Nephron (organoid): ENCODE measurements at regions not wholly inside any gene's neighbourhood (a gene's known extent, or its start where the extent isn't known, plus 50 kb on each side); places are given as distances from the start of the nearest gene placed in this dataset.

ENCODE experiments used
- H3K27ac Mint-ChIP-seq, 3 experiments: 2 replicates each; pipeline ENCODE4 v1.8.0; 2020; ENCODE audit warnings: mixed read lengths in 3 of 3, mild to moderate bottlenecking in 2 of 3, moderate library complexity in 1 of 3
- H3K27me3 Mint-ChIP-seq: 2 replicates; pipeline ENCODE4 v1.8.0; 2021; ENCODE audit warnings: low read depth, mild to moderate bottlenecking, moderate library complexity, mixed read lengths
- H3K36me3 Mint-ChIP-seq: 2 replicates; pipeline ENCODE4 v1.8.0; 2020; ENCODE audit warnings: low read depth, mixed read lengths
- H3K4me1 Mint-ChIP-seq: 2 replicates; pipeline ENCODE4 v1.8.0; 2020; ENCODE audit warnings: mixed read lengths
- H3K4me3 Mint-ChIP-seq, 3 experiments: 2 replicates each; pipeline ENCODE4 v1.8.0; 2020; ENCODE audit warnings: mild to moderate bottlenecking in 3 of 3, mixed read lengths in 3 of 3, moderate library complexity in 2 of 3
- H3K9me3 Mint-ChIP-seq: 2 replicates; pipeline ENCODE4 v1.8.0; 2020; ENCODE audit warnings: mixed read lengths
- TF ChIP-seq, protein P1 (sequence below), 3 experiments: fragments of 200-600 bp; sonication (generic); IDR thresholded peaks; one replicate each; pipeline ENCODE4 v1.5.0; 2021; ENCODE audit warnings: antibody characterized with exemption in 3 of 3; ENCODE audit not compliant: unreplicated experiment in 3 of 3

DNA sequence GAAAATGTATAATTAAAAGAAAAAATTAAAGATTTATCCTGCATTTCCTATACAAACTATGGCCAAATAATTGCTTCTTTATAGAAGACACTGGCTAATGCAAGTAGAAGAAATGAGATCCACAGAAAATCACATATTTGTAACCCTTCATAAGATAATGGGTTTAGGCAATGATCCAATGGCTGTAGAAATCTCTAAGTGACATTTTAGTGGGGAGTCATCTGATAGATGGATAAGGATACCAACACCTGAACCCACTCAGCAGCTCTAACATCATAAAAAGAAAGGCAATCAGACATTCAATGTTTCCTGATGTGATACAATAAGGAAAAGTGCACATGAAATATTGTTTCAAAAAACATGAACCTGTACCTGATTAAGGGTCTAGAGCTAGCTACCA lies 297.5 kb downstream of the CXCL12 start:
- TF ChIP-seq, protein P1, sequence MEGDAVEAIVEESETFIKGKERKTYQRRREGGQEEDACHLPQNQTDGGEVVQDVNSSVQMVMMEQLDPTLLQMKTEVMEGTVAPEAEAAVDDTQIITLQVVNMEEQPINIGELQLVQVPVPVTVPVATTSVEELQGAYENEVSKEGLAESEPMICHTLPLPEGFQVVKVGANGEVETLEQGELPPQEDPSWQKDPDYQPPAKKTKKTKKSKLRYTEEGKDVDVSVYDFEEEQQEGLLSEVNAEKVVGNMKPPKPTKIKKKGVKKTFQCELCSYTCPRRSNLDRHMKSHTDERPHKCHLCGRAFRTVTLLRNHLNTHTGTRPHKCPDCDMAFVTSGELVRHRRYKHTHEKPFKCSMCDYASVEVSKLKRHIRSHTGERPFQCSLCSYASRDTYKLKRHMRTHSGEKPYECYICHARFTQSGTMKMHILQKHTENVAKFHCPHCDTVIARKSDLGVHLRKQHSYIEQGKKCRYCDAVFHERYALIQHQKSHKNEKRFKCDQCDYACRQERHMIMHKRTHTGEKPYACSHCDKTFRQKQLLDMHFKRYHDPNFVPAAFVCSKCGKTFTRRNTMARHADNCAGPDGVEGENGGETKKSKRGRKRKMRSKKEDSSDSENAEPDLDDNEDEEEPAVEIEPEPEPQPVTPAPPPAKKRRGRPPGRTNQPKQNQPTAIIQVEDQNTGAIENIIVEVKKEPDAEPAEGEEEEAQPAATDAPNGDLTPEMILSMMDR (IDR thresholded peaks at IDR 0.05; ENCODE audit: unreplicated experiment in 3 of 3): no peak
- Mint-ChIP-seq H3K4me3 (no peak overlapping the region), H3K36me3 (no peaks in the 10 kb centered on the region), H3K4me1 (no peaks in the 10 kb centered on the region), H3K9me3 (peaks cover 27% of the 10 kb centered on the region), H3K27me3 (no peaks in the 10 kb centered on the region), H3K27ac (no peak overlapping the region)

DNA sequence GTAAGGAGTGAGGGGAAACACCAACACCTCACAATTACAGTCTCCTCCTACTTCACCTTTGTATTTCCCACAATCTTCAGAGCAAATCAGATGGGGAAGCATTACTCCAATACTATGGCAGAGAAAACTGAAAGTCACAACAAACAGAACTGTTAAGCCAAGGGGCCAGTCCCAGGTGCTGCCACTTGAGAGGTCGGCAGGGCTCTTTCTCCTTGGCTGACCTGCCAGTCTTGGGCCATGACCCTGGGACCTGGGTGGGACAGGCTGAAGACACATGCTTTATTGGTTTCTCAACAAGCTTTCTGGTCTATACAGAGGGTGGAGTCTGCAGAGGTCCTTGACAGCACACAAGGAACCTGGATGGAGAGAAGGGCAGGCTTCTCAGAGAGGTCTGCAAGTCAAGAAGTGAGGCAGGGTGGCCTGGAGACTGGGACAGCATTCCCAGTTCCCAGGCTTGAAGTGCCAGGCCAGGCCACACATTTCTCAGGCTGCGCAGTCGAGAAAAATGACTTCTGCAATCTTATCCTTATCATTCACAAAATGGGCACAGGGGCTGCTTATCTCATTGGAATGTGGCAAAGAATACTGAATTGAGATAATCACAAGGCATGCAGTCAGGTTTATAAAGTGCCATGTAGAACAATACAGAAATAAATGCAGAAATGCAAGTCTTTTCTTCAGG lies 301.0 kb downstream of the CXCL12 start:
- TF ChIP-seq, protein P1 (IDR thresholded peaks at IDR 0.05; ENCODE audit: unreplicated experiment in 3 of 3): no peak
- Mint-ChIP-seq H3K27ac (no peak overlapping the region), H3K36me3 (no peaks in the 10 kb centered on the region), H3K4me1 (no peaks in the 10 kb centered on the region), H3K27me3 (no peaks in the 10 kb centered on the region), H3K4me3 (no peak overlapping the region), H3K9me3 (peaks cover 21% of the 10 kb centered on the region)

DNA sequence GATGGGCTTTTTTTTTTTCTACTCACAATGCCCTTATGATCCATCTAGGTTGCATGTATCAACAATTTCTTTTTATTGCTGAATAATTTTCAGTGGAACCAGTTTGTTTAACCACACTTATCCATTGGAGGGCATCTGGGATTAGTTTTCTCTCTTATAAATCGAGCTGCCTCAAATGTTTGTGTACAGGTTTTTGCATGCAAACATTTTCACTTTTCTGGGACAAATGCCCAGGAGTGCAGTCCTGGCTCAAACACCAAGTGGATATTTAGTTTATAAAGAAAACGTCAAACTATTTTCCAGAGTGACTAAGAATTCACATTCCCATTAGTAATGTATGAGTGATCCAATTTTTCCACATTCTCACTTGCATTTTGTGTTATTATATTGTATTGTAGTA lies 313.4 kb downstream of the CXCL12 start:
- H3K27ac Mint-ChIP-seq: no peak overlapping the region
- H3K4me1 Mint-ChIP-seq: peaks cover 8% of the 10 kb centered on the region
- no peak overlapping the region for H3K4me3 Mint-ChIP-seq
- TF ChIP-seq, protein P1 (IDR thresholded peaks at IDR 0.05; ENCODE audit: unreplicated experiment in 3 of 3): no peak
- H3K36me3 Mint-ChIP-seq: peaks cover 4% of the 10 kb centered on the region
- H3K9me3 Mint-ChIP-seq: peaks cover 5% of the 10 kb centered on the region
- H3K27me3 Mint-ChIP-seq: no peaks in the 10 kb centered on the region

DNA sequence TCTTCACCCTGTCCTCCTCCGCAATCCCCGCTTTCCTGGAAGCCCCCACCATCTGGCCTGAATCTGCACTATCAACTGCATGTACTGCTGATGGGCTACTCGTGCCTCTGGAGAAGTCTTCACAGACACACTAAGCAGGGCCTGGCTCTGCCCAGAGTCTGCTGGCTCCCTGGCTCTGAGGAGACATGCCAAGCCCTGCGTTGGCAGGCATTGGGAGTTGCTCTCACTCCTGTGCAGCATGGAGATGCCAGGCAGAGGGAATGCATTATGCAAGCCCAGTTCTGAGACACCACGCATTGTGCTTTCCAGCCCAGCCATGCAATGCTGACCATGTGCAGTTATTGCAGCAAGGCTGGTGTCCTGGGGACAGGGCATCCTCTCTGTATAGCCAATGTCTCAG lies 314.6 kb downstream of the CXCL12 start:
- H3K9me3 Mint-ChIP-seq: peaks cover 2% of the 10 kb centered on the region
- no peaks in the 10 kb centered on the region for H3K27me3 Mint-ChIP-seq
- TF ChIP-seq, protein P1 (IDR thresholded peaks at IDR 0.05; ENCODE audit: unreplicated experiment in 3 of 3): no peak
- peaks cover 18% of the 10 kb centered on the region for H3K4me1 Mint-ChIP-seq
- H3K27ac Mint-ChIP-seq: no peak overlapping the region
- H3K36me3 Mint-ChIP-seq: peaks cover 3% of the 10 kb centered on the region
- no peak overlapping the region for H3K4me3 Mint-ChIP-seq

DNA sequence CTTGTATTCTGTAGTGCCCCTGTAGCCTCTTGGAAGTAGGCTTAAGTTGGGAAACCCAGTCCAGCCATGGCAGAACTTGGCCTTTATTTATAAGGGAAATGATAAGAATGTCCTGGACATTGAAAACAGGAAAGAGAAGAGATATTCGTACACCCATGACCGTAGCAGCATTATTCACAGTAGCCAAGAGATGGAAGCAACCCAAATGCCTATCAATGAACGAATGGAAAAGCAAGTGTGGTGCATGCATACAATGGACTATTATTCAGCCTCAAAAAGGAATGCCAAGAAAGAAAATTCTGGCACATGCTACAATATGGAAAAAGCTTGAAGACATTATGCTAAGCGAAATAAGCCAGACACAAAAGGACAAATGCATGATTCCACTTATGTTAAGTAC lies 315.3 kb downstream of the CXCL12 start:
- TF ChIP-seq, protein P1 (IDR thresholded peaks at IDR 0.05; ENCODE audit: unreplicated experiment in 3 of 3): no peak
- H3K27me3 Mint-ChIP-seq: no peaks in the 10 kb centered on the region
- no peak overlapping the region for H3K27ac Mint-ChIP-seq
- peaks cover 18% of the 10 kb centered on the region for H3K4me1 Mint-ChIP-seq
- no peaks in the 10 kb centered on the region for H3K9me3 Mint-ChIP-seq
- H3K36me3 Mint-ChIP-seq: no peaks in the 10 kb centered on the region
- H3K4me3 Mint-ChIP-seq: no peak overlapping the region
